Endothelial cell of umbilical vein (primary cell): ENCODE measurements at regions not wholly inside any gene's neighbourhood (a gene's known extent, or its start where the extent isn't known, plus 50 kb on each side); places are given as distances from the start of the nearest gene placed in this dataset.
"Not testable (repeated sequence)": the region's sequence is repeated elsewhere in the genome, so short reads cannot be mapped to it uniquely, and the experiment has no call there.

Experiments
- BruUV-seq: library from RNA; stranded (reverse); fragments of 400-500 nt; replicated peaks from 2 replicates; lab custom pipeline; 2021; lab: Mats Ljungman, UMichigan
- CTCF ChIA-PET: fragments of 300-600, 350-600 bp; sonication (Branson Sonifier 250); formaldehyde crosslinking; loops from one replicate; lab custom pipeline; 2021; ENCODE audit warnings: antibody characterized with exemption, inconsistent platforms; lab: Charles Lee
- POLR2A ChIA-PET: fragments of 300-600, 350-600 bp; sonication (Branson Sonifier 250); formaldehyde crosslinking; loops from one replicate; lab custom pipeline; 2021; ENCODE audit warnings: antibody characterized with exemption, inconsistent platforms; lab: Charles Lee
- DNase-seq: peaks from one replicate; pipeline ENCODE4 v3.0.0-alpha.2; 2011; ENCODE audit warnings: low read depth, low spot score
- FAIRE-seq: peaks from 2 replicates; lab custom pipeline; 2011; peaks lifted over from hg19 to GRCh38; lab: Jason Lieb, UNC
- H2AFZ ChIP-seq: 2 replicates; pipeline ENCODE4 v1.6.0; 2012; ENCODE audit warnings: low read depth, low read length, control low read depth, inconsistent platforms
- H3K27ac ChIP-seq: 2 replicates; pipeline ENCODE4 v1.5.1; 2011; ENCODE audit warnings: low read depth, mild to moderate bottlenecking, control low read depth, low read length, moderate library complexity; ENCODE audit not compliant: insufficient read depth
- H3K27me3 ChIP-seq, 2 experiments: 2 replicates each; pipeline versions ENCODE4 v1.6.0 to v1.6.1; 2011; ENCODE audit warnings: low read length in 2 of 2, mixed read lengths in 1 of 2; ENCODE audit not compliant: control insufficient read depth in 2 of 2, insufficient read depth in 2 of 2
- H3K36me3 ChIP-seq, 2 experiments: 2 replicates in 1 of 2; 3 replicates in 1 of 2; pipeline ENCODE4 v1.5.1; 2011; ENCODE audit warnings: low read length in 2 of 2, mild to moderate bottlenecking in 1 of 2, moderate library complexity in 1 of 2; ENCODE audit not compliant: control insufficient read depth in 2 of 2, insufficient read depth in 2 of 2; ENCODE audit errors: extremely low read depth in 1 of 2
- H3K4me1 ChIP-seq: 3 replicates; pipeline ENCODE4 v1.5.1; 2011; ENCODE audit warnings: mild to moderate bottlenecking, low read length; ENCODE audit not compliant: control insufficient read depth, insufficient read depth; ENCODE audit errors: extremely low read depth
- H3K4me2 ChIP-seq: 2 replicates; pipeline ENCODE4 v1.6.1; 2011; ENCODE audit warnings: low read length, control low read depth, mixed read lengths; ENCODE audit not compliant: insufficient read depth
- H3K4me3 ChIP-seq, 3 experiments: fragments of 200-600 bp in 1 of 3; sonication (generic), shearing (Covaris generic) in 1 of 3; replicated peaks in 1 of 3; 2 replicates each; pipeline ENCODE4 v1.5.1; 2011 to 2016; ENCODE audit warnings: control low read depth in 3 of 3, low read length in 3 of 3, mild to moderate bottlenecking in 2 of 3, inconsistent platforms in 1 of 3, low read depth in 1 of 3, moderate library complexity in 1 of 3; ENCODE audit not compliant: insufficient read depth in 1 of 3
- H3K79me2 ChIP-seq: 2 replicates; pipeline ENCODE4 v1.6.0; 2012; ENCODE audit warnings: low read length, inconsistent platforms; ENCODE audit not compliant: control insufficient read depth, insufficient read depth
- H3K9ac ChIP-seq: replicated peaks from 2 replicates; pipeline ENCODE3; 2011; ENCODE audit warnings: low read length, control low read depth; ENCODE audit not compliant: insufficient read depth; ENCODE audit errors: extremely low read depth
- H3K9me1 ChIP-seq: replicated peaks from 3 replicates; pipeline ENCODE4 v1.6.0; 2011; ENCODE audit warnings: mild to moderate bottlenecking, low read length; ENCODE audit not compliant: control insufficient read depth, insufficient read depth; ENCODE audit errors: extremely low read depth
- H3K9me3 ChIP-seq: replicated peaks from 2 replicates; pipeline ENCODE4 v1.5.1; 2012; ENCODE audit warnings: low read length, inconsistent platforms; ENCODE audit not compliant: control insufficient read depth, insufficient read depth
- H4K20me1 ChIP-seq: replicated peaks from 2 replicates; pipeline ENCODE3; 2011; ENCODE audit warnings: mild to moderate bottlenecking, low read length; ENCODE audit not compliant: control insufficient read depth, insufficient read depth; ENCODE audit errors: extremely low read depth
- EZH2 ChIP-seq: IDR thresholded peaks from 2 replicates; pipeline ENCODE4 v1.6.1; 2012; ENCODE audit warnings: borderline replicate concordance, low read depth, mild to moderate bottlenecking, moderate library complexity, low read length, inconsistent platforms; ENCODE audit not compliant: severe bottlenecking
- FOS ChIP-seq: IDR thresholded peaks from 2 replicates; pipeline ENCODE4 v1.6.1; 2011; ENCODE audit warnings: mild to moderate bottlenecking, low read length, moderate library complexity, borderline replicate concordance; ENCODE audit not compliant: insufficient read depth
- GATA2 ChIP-seq: IDR thresholded peaks from 2 replicates; pipeline ENCODE4 v1.7.0; 2011; ENCODE audit warnings: low read depth, mild to moderate bottlenecking, moderate library complexity, mixed read lengths, low read length; ENCODE audit not compliant: insufficient read length, insufficient read depth
- JUN ChIP-seq: IDR thresholded peaks from 2 replicates; pipeline ENCODE4 v1.6.1; 2011; ENCODE audit warnings: borderline replicate concordance, low read depth; ENCODE audit not compliant: insufficient read length, insufficient read depth
- MYC ChIP-seq: IDR thresholded peaks from one replicate; pipeline ENCODE4 v1.6.1; 2011; ENCODE audit warnings: mild to moderate bottlenecking, low read depth, low read length
- POLR2A ChIP-seq: IDR thresholded peaks from 2 replicates; pipeline ENCODE4 v1.6.1; 2012; ENCODE audit warnings: low read depth, mild to moderate bottlenecking, control low read depth, low read length
- POLR2AphosphoS5 ChIP-seq: IDR thresholded peaks from 2 replicates; pipeline ENCODE4 v1.6.1; 2012; ENCODE audit warnings: low read depth, mild to moderate bottlenecking, control low read depth, low read length, moderate library complexity; ENCODE audit not compliant: insufficient read depth
- dilution Hi-C: fragments of 300-500 bp; cut with MboI; formaldehyde crosslinking; loops from one replicate; pipeline ENCODE4 v1.15.0; 2019; ENCODE audit warnings: low sequenced_read_pairs; ENCODE audit not compliant: extremely low pct_ligation_motif_present
- intact Hi-C: fragments of 100-400 bp; cut with micrococcal nuclease; formaldehyde crosslinking; loops from one replicate; pipeline ENCODE4 v1.10.0; 2022
- TF ChIP-seq, protein P1 (sequence below), 2 donors: IDR thresholded peaks; 1 replicate in 1 of 2; 2 replicates in 1 of 2; pipeline ENCODE4 v1.5.1; 2011; ENCODE audit warnings: low read length in 2 of 2, mild to moderate bottlenecking in 2 of 2, moderate library complexity in 2 of 2, control low read depth in 1 of 2, inconsistent platforms in 1 of 2, low read depth in 1 of 2; ENCODE audit not compliant: insufficient read depth in 1 of 2; ENCODE audit errors: extremely low read depth in 1 of 2

DNA sequence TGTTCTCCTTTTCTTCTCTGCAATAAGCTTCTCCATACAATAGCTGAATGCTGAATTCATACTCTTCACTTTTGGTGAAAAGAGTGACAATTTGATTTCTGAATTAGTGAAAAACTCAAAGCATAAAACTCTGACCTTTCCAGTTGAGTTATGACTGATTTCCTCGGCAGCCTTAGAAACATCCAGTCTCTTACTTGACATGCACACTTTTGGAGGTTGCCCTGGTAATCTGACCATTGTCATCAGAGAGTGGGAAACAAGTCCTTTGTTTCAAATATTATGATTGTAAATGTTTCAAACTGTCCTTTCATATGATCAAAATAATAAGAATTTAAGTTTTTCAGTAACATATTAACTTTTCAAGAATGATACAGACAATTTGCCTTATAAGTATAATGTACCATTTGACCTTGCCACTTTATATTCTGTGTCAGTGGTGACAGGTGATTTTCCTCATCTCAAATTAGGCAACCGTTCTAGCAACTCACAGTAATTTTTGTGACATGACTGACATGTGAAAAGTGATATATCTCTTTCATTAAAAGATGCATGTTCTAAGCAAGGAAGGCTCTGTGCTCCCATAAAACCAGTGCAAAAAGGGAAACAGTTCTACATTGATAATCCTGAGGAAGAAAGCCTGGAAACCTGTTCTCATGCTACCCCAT lies 507.6 kb upstream of the ROBO2 start:
- dilution Hi-C loops (no loop called here), intact Hi-C loops (no loop called here)
- Histone ChIP-seq H4K20me1 (no peaks in the 10 kb centered on the region), H3K27ac (no peak overlapping the region), H3K9me3 (peaks cover 5% of the 10 kb centered on the region), H3K4me1 (no peaks in the 10 kb centered on the region), H3K9ac (no peak overlapping the region), H2AFZ (no peak overlapping the region), H3K4me2 (no peak overlapping the region), H3K79me2 (no peaks in the 10 kb centered on the region), H3K36me3 (no peaks in the 10 kb centered on the region), H3K9me1 (no peaks in the 10 kb centered on the region), H3K4me3 (no peak overlapping the region), H3K27me3 (no peaks in the 10 kb centered on the region)
- BruUV-seq, result no TSS peak
- no peak for DNase-seq
- no peak for FAIRE-seq
- TF ChIP-seq POLR2A (no peak), MYC (no peak), GATA2 (no peak), POLR2AphosphoS5 (no peak), EZH2 (no peak), JUN (no peak), FOS (no peak)
- TF ChIP-seq, protein P1, sequence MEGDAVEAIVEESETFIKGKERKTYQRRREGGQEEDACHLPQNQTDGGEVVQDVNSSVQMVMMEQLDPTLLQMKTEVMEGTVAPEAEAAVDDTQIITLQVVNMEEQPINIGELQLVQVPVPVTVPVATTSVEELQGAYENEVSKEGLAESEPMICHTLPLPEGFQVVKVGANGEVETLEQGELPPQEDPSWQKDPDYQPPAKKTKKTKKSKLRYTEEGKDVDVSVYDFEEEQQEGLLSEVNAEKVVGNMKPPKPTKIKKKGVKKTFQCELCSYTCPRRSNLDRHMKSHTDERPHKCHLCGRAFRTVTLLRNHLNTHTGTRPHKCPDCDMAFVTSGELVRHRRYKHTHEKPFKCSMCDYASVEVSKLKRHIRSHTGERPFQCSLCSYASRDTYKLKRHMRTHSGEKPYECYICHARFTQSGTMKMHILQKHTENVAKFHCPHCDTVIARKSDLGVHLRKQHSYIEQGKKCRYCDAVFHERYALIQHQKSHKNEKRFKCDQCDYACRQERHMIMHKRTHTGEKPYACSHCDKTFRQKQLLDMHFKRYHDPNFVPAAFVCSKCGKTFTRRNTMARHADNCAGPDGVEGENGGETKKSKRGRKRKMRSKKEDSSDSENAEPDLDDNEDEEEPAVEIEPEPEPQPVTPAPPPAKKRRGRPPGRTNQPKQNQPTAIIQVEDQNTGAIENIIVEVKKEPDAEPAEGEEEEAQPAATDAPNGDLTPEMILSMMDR (IDR thresholded peaks at IDR 0.05; ENCODE audit: extremely low read depth in 1 of 2, insufficient read depth in 1 of 2, low read depth in 1 of 2, low read length in 2 of 2), result no peak
- POLR2A ChIA-PET, result no interaction called here
- CTCF ChIA-PET, result no interaction called here

DNA sequence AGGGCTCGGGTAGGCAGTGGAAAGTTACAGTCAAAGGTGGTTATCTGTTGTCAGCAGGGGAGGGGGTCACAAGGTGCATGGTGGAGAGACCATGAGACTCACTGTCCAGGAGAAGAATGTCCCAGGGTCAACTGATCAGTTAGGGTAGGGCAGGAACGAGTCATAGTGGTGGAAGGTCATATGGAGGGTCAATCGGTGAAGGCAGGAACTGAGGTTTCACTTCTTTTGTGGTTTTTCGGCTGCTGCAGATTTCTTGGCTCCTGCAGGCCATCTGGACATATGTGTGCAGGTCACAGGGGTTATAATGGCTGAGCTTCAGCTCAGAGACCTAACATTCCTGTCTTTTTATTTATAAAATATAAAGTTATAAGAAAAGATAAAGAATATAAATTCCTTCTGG lies 506.2 kb upstream of the ROBO2 start:
- BruUV-seq, DNase-seq, CTCF ChIA-PET, H3K4me3 ChIP-seq, H3K4me1 ChIP-seq, FAIRE-seq, H2AFZ ChIP-seq, H3K27me3 ChIP-seq, H3K36me3 ChIP-seq, H3K9ac ChIP-seq, H4K20me1 ChIP-seq, H3K27ac ChIP-seq, POLR2A ChIA-PET, H3K9me1 ChIP-seq, dilution Hi-C loops, H3K79me2 ChIP-seq, intact Hi-C loops, H3K9me3 ChIP-seq, H3K4me2 ChIP-seq: not testable (repeated sequence)

DNA sequence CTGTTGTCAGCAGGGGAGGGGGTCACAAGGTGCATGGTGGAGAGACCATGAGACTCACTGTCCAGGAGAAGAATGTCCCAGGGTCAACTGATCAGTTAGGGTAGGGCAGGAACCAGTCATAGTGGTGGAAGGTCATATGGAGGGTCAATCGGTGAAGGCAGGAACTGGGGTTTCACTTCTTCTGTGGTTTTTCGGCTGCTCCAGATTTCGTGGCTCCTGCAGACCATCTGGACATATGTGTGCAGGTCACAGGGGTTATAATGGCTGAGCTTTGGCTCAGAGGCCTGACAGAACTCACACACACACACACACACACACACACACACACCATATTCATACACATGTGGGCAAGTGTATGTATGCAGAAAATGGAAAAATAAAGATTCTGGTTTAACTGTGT lies 502.0 kb upstream of the ROBO2 start:
- H3K4me1 ChIP-seq, intact Hi-C loops, H3K9ac ChIP-seq, POLR2A ChIA-PET, H3K4me2 ChIP-seq, H3K9me1 ChIP-seq, H3K4me3 ChIP-seq, H3K79me2 ChIP-seq, H2AFZ ChIP-seq, H3K27ac ChIP-seq, DNase-seq, dilution Hi-C loops, H4K20me1 ChIP-seq, BruUV-seq, H3K27me3 ChIP-seq, FAIRE-seq, H3K9me3 ChIP-seq, CTCF ChIA-PET, H3K36me3 ChIP-seq: not testable (repeated sequence)
